ENCODE measurements at regions not wholly inside any gene's neighbourhood (a gene's known extent, or its start where the extent isn't known, plus 50 kb on each side); places are given as distances from the start of the nearest gene placed in this dataset.

DNA sequence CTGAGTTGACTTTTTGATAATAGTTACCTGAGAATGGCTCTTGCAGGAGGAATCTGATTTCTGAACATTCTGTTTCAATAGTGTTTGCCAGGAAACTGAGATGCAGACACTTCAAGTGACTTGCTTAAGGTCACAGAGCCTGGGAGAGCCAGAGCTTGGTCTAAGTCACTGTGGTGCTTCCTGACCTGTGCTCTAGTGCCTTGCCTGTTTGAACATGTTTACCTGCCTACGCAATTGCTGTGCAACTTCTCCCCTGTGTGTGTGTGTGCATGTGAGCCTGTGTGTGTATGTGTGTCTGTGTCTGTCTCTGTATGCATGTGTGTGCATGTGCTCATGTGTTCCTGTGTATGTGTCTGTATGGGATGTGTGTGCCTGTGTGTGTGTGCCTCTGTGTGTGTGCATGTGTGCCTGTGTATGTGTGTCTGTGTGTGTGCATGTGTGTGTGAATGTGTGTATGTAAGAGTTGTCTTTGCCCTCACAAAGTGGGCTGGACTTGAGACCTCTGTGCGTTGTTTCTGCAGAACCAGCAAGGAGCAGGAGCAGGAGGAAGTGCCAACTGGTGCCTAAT, 185.8 kb downstream of the GADD45G start:
- H3K4me2 ChIP-seq (ENCODE audit: low read length), result no peak overlapping the region
- POLR2A ChIA-PET, result interaction anchor here (0.6 kb wide), 1 partner anchor 216 kb away, joined by 3 read pairs; no protein-coding TSS in a partner anchor
- H3K4me3 ChIP-seq (ENCODE audit: low read depth, low read length, poor library complexity, severe bottlenecking), result no peak overlapping the region
- CTCF ChIA-PET (ENCODE audit: unreplicated experiment), result no interaction called here
- no peaks in the 10 kb centered on the region for H3K9me3 ChIP-seq (ENCODE audit: low read length)
- no peak overlapping the region for H2AFZ ChIP-seq (ENCODE audit: low read length)
- no peaks in the 10 kb centered on the region for H3K4me1 ChIP-seq (ENCODE audit: insufficient read depth, low read length, poor library complexity, severe bottlenecking)
- no peaks in the 10 kb centered on the region for H4K20me1 ChIP-seq (ENCODE audit: insufficient read depth, low read length)
- H3K9me2 ChIP-seq (ENCODE audit: insufficient read depth, low read length), result no peaks in the 10 kb centered on the region
- TF ChIP-seq EZH2phosphoT487 (IDR thresholded peaks at IDR 0.05; ENCODE audit: borderline replicate concordance, low read depth, low read length) (no peak), CTCF (conservative IDR thresholded peaks at IDR 0.05; ENCODE audit: low read length) (no peak)
- H3K36me3 ChIP-seq (ENCODE audit: insufficient read depth, low read length), result no peaks in the 10 kb centered on the region
- DNase-seq (ENCODE audit: low spot score), result no peak
- no peak overlapping the region for H3K27ac ChIP-seq (ENCODE audit: low read depth, low read length, poor library complexity, severe bottlenecking)
- BruUV-seq (replicated peaks), result no TSS peak
- intact Hi-C loops (cut with micrococcal nuclease; ENCODE audit: unreplicated experiment), result no loop called here
- no peaks in the 10 kb centered on the region for H3K79me2 ChIP-seq (ENCODE audit: insufficient read depth, low read depth, low read length)

DNA sequence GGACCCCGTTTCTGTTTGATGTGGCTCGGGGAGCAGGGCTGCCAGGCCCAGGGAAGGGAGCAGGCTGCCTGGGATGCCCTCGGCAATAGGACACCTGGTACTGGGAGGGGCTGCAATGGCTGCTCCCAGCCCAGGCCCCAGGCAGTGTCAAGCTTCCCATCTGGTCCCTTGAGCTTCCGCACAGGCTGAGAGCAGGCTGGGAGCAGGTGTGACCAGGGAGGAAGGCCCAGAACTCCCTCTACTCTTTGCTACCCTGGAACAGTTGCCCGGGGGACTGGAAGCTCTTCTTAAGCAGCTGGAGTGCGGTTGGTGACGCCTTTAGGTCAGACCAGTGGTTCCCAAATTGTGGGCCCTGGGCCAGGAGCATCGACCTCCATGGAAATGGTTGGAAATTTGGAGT, 186.9 kb downstream of the GADD45G start:
- Histone ChIP-seq H3K4me2 (ENCODE audit: low read length) (no peak overlapping the region), H3K9me3 (ENCODE audit: low read length) (no peaks in the 10 kb centered on the region), H3K27ac (ENCODE audit: low read depth, low read length, poor library complexity, severe bottlenecking) (no peak overlapping the region), H3K4me1 (ENCODE audit: insufficient read depth, low read length, poor library complexity, severe bottlenecking) (no peaks in the 10 kb centered on the region), H3K4me3 (ENCODE audit: low read depth, low read length, poor library complexity, severe bottlenecking) (no peak overlapping the region), H3K36me3 (ENCODE audit: insufficient read depth, low read length) (no peaks in the 10 kb centered on the region), H3K79me2 (ENCODE audit: insufficient read depth, low read depth, low read length) (no peaks in the 10 kb centered on the region), H3K9me2 (ENCODE audit: insufficient read depth, low read length) (no peaks in the 10 kb centered on the region), H4K20me1 (ENCODE audit: insufficient read depth, low read length) (no peaks in the 10 kb centered on the region), H2AFZ (ENCODE audit: low read length) (no peak overlapping the region)
- DNase-seq (ENCODE audit: low spot score), result no peak
- BruUV-seq (replicated peaks), result no TSS peak
- intact Hi-C loops (cut with micrococcal nuclease; ENCODE audit: unreplicated experiment), result no loop called here
- ChIA-PET POLR2A (interaction anchor here (0.5 kb wide), 1 partner anchor 1389 kb away, joined by 4 read pairs; no protein-coding TSS in a partner anchor), CTCF (ENCODE audit: unreplicated experiment) (no interaction called here)
- TF ChIP-seq CTCF (conservative IDR thresholded peaks at IDR 0.05; ENCODE audit: low read length) (no peak), EZH2phosphoT487 (IDR thresholded peaks at IDR 0.05; ENCODE audit: borderline replicate concordance, low read depth, low read length) (no peak)

- Histone ChIP-seq H2AFZ (ENCODE audit: low read length) (no peak overlapping the region), H3K4me2 (ENCODE audit: low read length) (no peak overlapping the region), H3K4me3 (ENCODE audit: low read depth, low read length, poor library complexity, severe bottlenecking) (no peak overlapping the region), H3K9me3 (ENCODE audit: low read length) (no peaks in the 10 kb centered on the region), H3K79me2 (ENCODE audit: insufficient read depth, low read depth, low read length) (no peaks in the 10 kb centered on the region), H4K20me1 (ENCODE audit: insufficient read depth, low read length) (no peaks in the 10 kb centered on the region), H3K4me1 (ENCODE audit: insufficient read depth, low read length, poor library complexity, severe bottlenecking) (no peaks in the 10 kb centered on the region), H3K27ac (ENCODE audit: low read depth, low read length, poor library complexity, severe bottlenecking) (no peak overlapping the region), H3K9me2 (ENCODE audit: insufficient read depth, low read length) (no peaks in the 10 kb centered on the region), H3K36me3 (ENCODE audit: insufficient read depth, low read length) (no peaks in the 10 kb centered on the region)
- TF ChIP-seq EZH2phosphoT487 (IDR thresholded peaks at IDR 0.05; ENCODE audit: borderline replicate concordance, low read depth, low read length), result no peak
- TF ChIP-seq CTCF (conservative IDR thresholded peaks at IDR 0.05; ENCODE audit: low read length), result no peak
- BruUV-seq (replicated peaks), result no TSS peak
- ChIA-PET CTCF (ENCODE audit: unreplicated experiment) (no interaction called here), POLR2A (interaction anchor here (0.5 kb wide), 2 partner anchors 21 to 1389 kb away, joined by 4 read pairs; no protein-coding TSS in a partner anchor)
- no peak for DNase-seq (ENCODE audit: low spot score)
- intact Hi-C loops (cut with micrococcal nuclease; ENCODE audit: unreplicated experiment), result no loop called here
These were observed 187.6 kb downstream of the GADD45G start for GRCh38 chr9:89792189-89793123.

All from OCI-LY7 (cell line).